ENCODE measurements at regions not wholly inside any gene's neighbourhood (a gene's known extent, or its start where the extent isn't known, plus 50 kb on each side); places are given as distances from the start of the nearest gene placed in this dataset.

- TF ChIP-seq CTCF (IDR thresholded peaks at IDR 0.05) (no peak), SIN3A (IDR thresholded peaks at IDR 0.05; ENCODE audit: borderline replicate concordance, insufficient read depth, low read depth, low read length) (no peak), POLR2AphosphoS5 (IDR thresholded peaks at IDR 0.05; ENCODE audit: low read depth, low read length) (no peak), TCF7L2 (IDR thresholded peaks at IDR 0.05; ENCODE audit: low read depth, low read length) (no peak), REST (IDR thresholded peaks at IDR 0.05; ENCODE audit: insufficient read depth in 1 of 2, low read depth in 2 of 2, low read length in 1 of 2) (no peak)
Measured at GRCh38 chr3:81086348-81086747, 675.1 kb downstream of the GBE1 start.

Data from Panc1 (cell line).